ENCODE measurements at regions not wholly inside any gene's neighbourhood (a gene's known extent, or its start where the extent isn't known, plus 50 kb on each side); places are given as distances from the start of the nearest gene placed in this dataset.

DNA sequence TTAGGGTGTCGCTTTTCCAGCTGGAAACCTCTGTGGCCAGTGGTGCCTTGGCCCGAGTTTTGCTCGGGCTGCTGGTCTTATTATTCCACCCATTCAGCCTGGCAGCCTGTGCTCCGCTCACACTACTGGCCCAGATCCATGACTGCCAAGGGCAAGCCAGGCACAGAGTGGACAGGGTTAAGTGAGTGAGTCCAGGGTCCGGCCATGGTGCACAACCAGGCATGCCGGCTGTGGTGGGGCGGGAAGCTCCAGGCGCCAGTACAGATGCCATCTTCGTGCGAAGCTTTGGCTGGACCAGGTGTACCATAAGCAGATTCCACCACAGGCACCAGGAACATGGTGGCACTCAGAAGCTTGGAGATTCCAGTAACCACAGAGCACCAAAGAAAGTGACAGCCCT, 580.2 kb upstream of the FAM174A start:
- H3K27ac Mint-ChIP-seq = no peak overlapping the region
- TF ChIP-seq, protein P1, sequence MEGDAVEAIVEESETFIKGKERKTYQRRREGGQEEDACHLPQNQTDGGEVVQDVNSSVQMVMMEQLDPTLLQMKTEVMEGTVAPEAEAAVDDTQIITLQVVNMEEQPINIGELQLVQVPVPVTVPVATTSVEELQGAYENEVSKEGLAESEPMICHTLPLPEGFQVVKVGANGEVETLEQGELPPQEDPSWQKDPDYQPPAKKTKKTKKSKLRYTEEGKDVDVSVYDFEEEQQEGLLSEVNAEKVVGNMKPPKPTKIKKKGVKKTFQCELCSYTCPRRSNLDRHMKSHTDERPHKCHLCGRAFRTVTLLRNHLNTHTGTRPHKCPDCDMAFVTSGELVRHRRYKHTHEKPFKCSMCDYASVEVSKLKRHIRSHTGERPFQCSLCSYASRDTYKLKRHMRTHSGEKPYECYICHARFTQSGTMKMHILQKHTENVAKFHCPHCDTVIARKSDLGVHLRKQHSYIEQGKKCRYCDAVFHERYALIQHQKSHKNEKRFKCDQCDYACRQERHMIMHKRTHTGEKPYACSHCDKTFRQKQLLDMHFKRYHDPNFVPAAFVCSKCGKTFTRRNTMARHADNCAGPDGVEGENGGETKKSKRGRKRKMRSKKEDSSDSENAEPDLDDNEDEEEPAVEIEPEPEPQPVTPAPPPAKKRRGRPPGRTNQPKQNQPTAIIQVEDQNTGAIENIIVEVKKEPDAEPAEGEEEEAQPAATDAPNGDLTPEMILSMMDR (IDR thresholded peaks at IDR 0.05) = no peak
- no peaks in the 10 kb centered on the region for H3K4me1 ChIP-seq (ENCODE audit: control insufficient read depth in 1 of 2, insufficient read depth in 2 of 2, low read length in 2 of 2)
- DNase-seq = no peak
- WGBS (ENCODE audit: insufficient coverage) = 98% methylated on average over 10 of the region's 10 CpGs
- H3K4me2 ChIP-seq (replicated peaks; ENCODE audit: extremely low read depth, low read length, poor library complexity, severe bottlenecking) = no peak overlapping the region
- no peak overlapping the region for H3K9ac ChIP-seq (ENCODE audit: insufficient read depth, low read length, poor library complexity, severe bottlenecking)
- no peak overlapping the region for H3K27ac ChIP-seq (ENCODE audit: low read depth in 1 of 2, low read length in 2 of 2)
- no peaks in the 10 kb centered on the region for H3K79me2 ChIP-seq (ENCODE audit: insufficient read depth, low read length)
- H3K4me3 Mint-ChIP-seq = no peak overlapping the region
- H2AFZ ChIP-seq (ENCODE audit: insufficient read depth, low read depth, low read length, poor library complexity, severe bottlenecking) = no peak overlapping the region
- intact Hi-C loops (cut with micrococcal nuclease) = no loop called here
- H3K9me3 ChIP-seq (replicated peaks in 1 of 2; ENCODE audit: control insufficient read depth in 1 of 2, insufficient read depth in 1 of 2, low read length in 2 of 2) = peaks cover 0 to 12% of the 10 kb centered on the region in 2 donors
- H3K27me3 Mint-ChIP-seq (ENCODE audit: low read depth in 3 of 3) = peaks cover 0 to 1% (median 0%) of the 10 kb centered on the region in 3 donors
- no peaks in the 10 kb centered on the region for H3K36me3 ChIP-seq (replicated peaks in 1 of 2; ENCODE audit: control insufficient read depth in 1 of 2, insufficient read depth in 2 of 2, low read length in 2 of 2)
- H3K27me3 ChIP-seq (ENCODE audit: control insufficient read depth in 2 of 2, insufficient read depth in 2 of 2, low read length in 2 of 2) = no peaks in the 10 kb centered on the region
- peaks cover 0 to 18% (median 5%) of the 10 kb centered on the region in 7 donors for H3K9me3 Mint-ChIP-seq
- H3K4me1 Mint-ChIP-seq = no peaks in the 10 kb centered on the region
- no peak overlapping the region for H3K4me3 ChIP-seq (replicated peaks in 1 of 3; ENCODE audit: low read depth in 2 of 3, low read length in 3 of 3)
- H4K20me1 ChIP-seq (ENCODE audit: insufficient read depth, low read length) = no peaks in the 10 kb centered on the region
- H3K36me3 Mint-ChIP-seq = no peaks in the 10 kb centered on the region

- Mint-ChIP-seq H3K4me3 (no peak overlapping the region), H3K9me3 (peaks cover 0 to 14% (median 0%) of the 10 kb centered on the region in 7 donors), H3K27ac (peak overlapping the region in 1 of 7 donors; percentile 61), H3K36me3 (no peaks in the 10 kb centered on the region), H3K27me3 (ENCODE audit: low read depth in 3 of 3) (peaks cover 0 to 1% (median 0%) of the 10 kb centered on the region in 3 donors), H3K4me1 (no peaks in the 10 kb centered on the region)
- H3K4me1 ChIP-seq (ENCODE audit: control insufficient read depth in 1 of 2, insufficient read depth in 2 of 2, low read length in 2 of 2) = no peaks in the 10 kb centered on the region
- H3K9ac ChIP-seq (ENCODE audit: insufficient read depth, low read length, poor library complexity, severe bottlenecking) = no peak overlapping the region
- no peak overlapping the region for H3K4me3 ChIP-seq (replicated peaks in 1 of 3; ENCODE audit: low read depth in 2 of 3, low read length in 3 of 3)
- 87% methylated on average over 11 of the region's 12 CpGs for WGBS (ENCODE audit: insufficient coverage)
- H3K79me2 ChIP-seq (ENCODE audit: insufficient read depth, low read length) = no peaks in the 10 kb centered on the region
- TF ChIP-seq, protein P1 (IDR thresholded peaks at IDR 0.05) = no peak
- no peak for DNase-seq
- peaks cover 0 to 7% of the 10 kb centered on the region in 2 donors for H3K9me3 ChIP-seq (replicated peaks in 1 of 2; ENCODE audit: control insufficient read depth in 1 of 2, insufficient read depth in 1 of 2, low read length in 2 of 2)
- H3K27me3 ChIP-seq (ENCODE audit: control insufficient read depth in 2 of 2, insufficient read depth in 2 of 2, low read length in 2 of 2) = no peaks in the 10 kb centered on the region
- H3K27ac ChIP-seq (ENCODE audit: low read depth in 1 of 2, low read length in 2 of 2) = no peak overlapping the region
- H4K20me1 ChIP-seq (ENCODE audit: insufficient read depth, low read length) = no peaks in the 10 kb centered on the region
- intact Hi-C loops (cut with micrococcal nuclease) = no loop called here
- H2AFZ ChIP-seq (ENCODE audit: insufficient read depth, low read depth, low read length, poor library complexity, severe bottlenecking) = no peak overlapping the region
- H3K36me3 ChIP-seq (replicated peaks in 1 of 2; ENCODE audit: control insufficient read depth in 1 of 2, insufficient read depth in 2 of 2, low read length in 2 of 2) = no peaks in the 10 kb centered on the region
- H3K4me2 ChIP-seq (replicated peaks; ENCODE audit: extremely low read depth, low read length, poor library complexity, severe bottlenecking) = no peak overlapping the region
These were observed 585.1 kb upstream of the FAM174A start for GRCh38 chr5:99949969-99950524.
